GM19452 (cell line): ENCODE measurements at regions not wholly inside any gene's neighbourhood (a gene's known extent, or its start where the extent isn't known, plus 50 kb on each side); places are given as distances from the start of the nearest gene placed in this dataset.

Source experiments
- ATAC-seq: cut with Tn5 transposase; IDR thresholded peaks from one replicate; pipeline ENCODE4 v1.9.1; 2021; ENCODE audit not compliant: unreplicated experiment

DNA sequence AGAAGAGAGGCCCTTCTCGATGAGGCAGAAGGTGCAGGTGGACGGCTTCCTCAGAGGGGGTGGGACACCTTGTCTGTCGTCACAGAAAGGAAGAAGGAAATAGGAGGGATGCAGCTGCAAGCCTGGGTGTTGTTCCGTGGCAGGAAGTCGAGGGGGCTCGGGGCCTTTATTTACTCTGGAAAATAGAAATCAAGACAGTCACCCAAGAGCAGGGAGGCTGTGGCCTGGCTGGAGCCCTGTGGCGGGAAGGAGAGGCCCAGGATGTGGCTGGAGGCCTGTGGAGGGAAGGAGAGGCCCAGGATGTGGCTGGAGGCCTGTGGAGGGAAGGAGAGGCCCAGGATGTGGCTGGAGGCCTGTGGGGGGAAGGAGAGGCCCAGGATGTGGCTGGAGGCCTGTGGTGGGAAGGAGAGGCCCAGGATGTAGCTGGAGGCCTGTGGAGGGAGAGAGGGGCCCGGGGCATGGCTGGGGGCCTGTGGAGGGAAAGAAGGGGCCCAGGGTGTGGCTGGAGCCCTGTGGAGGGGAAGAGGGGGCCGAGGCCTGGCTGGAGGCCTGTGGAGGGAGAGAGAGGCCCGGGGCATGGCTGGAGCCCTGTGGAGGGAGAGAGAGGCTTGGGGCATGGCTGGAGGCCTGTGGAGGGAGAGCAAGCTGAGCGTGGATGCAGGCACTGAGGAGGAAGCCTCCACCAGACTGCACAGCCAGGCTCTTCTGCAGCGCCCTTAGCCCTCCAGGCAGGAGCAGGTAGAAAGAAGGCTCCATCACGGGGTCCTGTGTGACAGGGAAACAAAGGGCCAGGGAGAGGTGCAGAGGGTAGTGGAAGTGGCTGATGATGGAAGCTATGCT, 97.3 kb upstream of the SFMBT2 start:
- no peak for ATAC-seq

DNA sequence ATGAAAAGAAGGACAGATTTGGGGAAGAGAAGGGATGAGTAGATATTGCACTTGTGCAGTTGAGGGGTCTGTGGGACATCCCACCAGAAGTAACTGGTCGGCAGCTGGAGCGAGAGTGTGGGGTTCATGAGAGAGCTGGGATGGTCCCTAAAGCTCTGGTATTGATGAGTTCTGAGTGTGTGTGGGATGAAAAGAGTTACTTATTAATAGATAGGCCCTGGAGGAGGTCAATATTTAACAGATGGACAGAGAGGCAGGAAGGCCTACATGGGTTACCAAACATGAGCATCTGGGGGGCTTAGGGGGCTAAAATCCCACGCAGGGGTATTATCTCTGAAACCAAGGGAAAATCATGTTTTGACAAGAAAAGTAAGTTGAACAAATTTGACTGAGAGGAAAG, 95.7 kb upstream of the SFMBT2 start:
- ATAC-seq: no peak

DNA sequence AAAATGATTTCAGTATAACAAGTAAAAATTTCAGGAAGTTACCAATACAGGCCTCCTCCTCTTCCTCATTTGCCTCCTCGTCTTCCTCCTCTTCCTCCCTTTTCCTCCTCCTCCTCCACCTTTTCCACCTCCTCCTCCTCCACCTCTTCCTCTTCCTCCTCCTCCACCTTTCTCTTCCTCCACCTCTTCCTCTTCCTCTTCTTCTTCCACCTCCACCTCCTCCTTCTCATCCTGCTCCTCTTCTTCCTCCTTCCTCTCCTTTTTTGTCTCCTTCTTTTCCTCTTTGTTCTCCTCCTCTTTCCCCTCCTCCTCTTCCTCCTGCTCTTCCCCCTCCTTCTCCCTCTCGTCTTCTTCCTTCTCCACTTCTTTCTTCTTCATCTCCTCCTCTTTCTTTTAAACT, 94.4 kb upstream of the SFMBT2 start:
- ATAC-seq: no peak

DNA sequence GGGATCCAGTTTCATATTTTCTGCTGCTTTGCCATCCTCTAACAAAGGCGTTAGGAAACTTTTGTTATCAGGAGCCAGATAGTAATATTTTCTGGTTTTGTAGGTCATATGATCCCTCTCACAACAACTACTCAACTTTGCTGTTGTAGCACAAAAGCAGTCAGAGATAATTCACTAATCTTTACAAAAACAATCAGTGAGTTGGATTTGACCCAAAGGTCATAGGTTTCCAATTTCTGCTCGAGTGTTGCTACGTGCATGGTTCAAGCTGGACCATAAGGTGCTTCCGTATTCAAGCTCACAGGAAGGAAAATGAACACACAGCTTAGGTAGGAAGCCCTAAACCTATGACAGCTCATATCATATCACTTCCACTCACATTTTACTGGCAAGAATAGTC, 92.4 kb upstream of the SFMBT2 start:
- ATAC-seq: no peak

DNA sequence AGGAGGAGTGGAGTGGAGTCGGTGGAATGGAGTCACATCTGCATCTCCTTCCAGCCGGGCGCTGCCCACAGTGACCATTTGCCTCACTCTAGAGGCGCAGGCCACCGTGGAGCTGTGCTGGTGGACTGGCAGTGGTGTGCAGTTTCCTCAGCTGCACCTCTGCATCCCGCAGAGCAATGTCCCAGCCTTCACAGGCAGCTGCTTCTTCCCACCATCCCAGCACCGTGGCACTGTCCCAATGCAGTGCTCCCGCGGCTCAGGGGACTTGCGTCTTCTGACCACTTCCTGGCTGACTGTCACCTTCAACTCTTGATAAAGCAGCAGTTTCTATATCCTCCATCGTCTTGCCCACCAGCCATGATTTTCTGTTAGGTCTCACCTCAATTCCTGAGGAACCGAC, 90.3 kb upstream of the SFMBT2 start:
- no peak for ATAC-seq

DNA sequence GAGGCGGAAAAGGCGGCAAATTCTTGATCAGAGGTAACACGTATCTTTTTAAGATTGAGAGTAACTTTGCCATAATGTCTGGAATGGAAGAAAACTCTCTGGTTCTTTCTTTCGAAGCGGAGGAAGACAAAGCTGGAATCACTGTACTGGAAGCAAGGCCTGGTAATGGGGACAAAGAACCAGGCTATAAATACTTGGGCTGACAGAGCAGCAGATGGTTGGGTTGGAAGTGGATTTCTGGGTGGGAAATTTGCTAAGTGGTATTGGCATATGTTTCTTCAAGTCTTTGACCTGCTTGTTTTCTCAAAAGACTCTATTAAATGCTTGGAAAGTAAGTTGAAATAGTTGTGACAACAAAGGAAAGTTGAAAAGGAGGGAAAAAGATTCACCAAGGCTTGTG, 87.3 kb upstream of the SFMBT2 start:
- no peak for ATAC-seq

DNA sequence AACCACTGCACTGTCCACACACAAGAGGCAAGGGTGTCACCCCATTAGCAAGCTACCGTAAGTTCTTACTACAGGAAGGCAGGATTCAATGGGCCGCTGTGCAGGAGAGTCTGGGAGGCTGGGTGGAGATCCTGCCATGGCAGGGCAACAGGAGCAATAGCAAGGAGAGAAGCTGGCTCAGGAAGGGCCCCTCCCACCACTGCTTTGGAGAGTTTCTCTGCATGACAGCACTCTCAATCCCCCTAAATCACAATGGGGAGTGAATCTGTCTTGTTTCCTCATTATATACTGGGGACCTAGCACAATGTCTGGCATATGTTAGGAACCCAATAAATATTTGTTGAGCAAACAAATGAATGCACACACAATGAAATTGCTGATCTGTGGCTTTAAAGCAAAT, 83.2 kb upstream of the SFMBT2 start:
- no peak for ATAC-seq

DNA sequence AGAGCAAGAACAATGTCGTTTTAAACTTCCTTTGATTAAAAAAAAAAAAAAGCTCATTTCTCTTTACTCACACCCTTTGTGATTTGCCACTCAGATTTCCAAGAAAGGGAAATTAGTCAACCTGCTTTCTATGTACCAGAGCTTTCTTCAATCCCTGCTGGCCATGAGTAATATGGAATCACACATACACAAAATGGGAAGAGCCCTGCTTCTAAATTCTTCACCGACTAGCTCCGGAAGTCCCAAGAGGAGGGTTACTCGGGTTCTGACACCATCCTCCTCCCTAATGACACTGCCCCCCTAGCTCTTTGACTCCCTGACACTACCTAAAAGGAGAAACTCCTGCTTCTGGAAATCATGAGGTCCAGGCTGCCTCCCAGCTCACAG, 81.8 kb upstream of the SFMBT2 start:
- ATAC-seq: peak; percentile 26

DNA sequence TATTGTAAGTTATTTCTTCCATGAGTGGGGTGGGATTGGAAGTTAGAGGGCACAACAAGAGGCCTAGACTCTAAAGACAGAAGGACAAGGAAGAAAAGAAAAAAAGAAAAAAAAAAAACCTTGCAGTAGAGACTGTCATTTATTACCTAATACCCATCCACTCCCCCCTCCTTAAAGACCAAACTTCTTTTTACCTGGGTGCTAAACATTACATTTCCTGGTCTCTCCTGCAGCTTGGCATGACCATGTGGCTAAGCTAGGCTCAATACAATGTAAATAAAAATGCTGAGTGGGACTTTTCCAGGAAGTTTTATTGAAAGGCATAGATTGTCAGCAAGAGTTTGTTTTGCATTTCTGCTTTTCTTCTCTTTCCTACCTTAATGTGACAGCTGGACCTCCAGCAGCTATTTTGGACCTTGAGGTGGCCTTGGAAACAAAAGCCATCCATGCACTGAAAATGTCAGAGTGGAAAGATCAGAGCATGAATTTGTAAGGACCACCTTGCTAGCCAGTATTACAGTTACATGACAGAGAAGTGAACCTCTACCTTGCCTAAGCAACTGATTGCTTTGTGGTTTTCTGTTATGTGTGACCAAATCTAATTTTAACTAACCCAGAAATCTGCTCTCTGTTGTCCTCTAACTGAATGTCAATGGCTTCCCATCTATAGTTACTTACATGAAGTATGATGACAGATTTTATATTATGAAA, 81.3 kb upstream of the SFMBT2 start:
- ATAC-seq: peak; percentile 95

DNA sequence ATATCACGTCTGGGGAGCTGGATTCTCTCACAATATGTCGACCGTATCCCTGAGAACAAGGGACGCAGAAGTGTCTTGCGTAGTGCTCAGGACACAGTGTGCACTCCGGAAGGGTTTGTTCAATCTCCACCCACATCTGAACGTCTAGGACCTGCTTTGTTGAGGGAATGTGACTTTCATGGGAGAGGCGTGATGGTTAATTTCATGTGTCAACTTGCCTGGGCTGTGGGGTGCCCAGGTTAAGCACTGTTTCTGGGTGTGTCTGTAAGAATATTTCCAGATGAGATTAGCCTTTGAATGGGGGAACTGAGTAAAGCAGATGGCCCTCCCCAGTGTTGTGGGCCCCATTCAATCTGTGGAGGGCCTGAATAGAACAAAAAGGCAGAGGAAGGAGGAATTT, 80.4 kb upstream of the SFMBT2 start:
- ATAC-seq: no peak

DNA sequence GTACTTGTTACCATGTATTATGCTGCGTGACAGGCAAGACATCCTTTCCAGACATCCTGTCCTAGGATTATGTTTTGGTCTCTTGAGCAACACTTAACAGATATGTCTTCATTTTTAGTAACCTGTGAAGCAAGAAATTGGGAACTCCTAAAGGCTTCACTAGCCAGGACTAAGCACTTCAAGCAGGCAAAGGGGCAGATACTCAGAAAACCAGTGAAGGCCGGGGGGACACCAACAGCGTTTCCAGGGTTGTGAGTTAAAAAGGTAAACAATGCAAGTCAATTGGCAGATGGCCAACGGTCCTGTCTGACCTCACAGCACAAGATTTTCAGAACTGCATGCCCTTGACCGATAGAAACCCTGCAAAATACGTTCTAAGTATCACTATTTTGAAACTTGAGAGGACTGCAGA, 77.6 kb upstream of the SFMBT2 start:
- ATAC-seq: no peak

DNA sequence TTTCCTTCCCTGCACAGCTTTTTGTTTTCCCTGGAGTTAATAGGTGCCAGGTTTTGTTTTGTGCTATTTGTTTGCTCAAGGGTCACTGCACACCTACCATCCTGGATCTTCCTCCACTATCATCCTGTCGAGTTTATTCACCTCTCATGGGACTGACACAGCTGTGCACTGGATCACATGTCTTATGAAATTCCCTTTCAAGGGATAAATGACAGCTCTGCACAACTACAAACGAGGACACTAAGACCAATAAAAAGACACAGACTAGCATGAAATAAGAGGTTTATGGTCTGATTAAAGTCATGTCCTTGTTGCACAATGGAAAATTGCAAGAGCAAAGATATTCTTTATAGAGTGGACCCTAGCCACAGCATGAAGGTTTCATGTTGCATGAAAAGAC, 76.7 kb upstream of the SFMBT2 start:
- no peak for ATAC-seq

DNA sequence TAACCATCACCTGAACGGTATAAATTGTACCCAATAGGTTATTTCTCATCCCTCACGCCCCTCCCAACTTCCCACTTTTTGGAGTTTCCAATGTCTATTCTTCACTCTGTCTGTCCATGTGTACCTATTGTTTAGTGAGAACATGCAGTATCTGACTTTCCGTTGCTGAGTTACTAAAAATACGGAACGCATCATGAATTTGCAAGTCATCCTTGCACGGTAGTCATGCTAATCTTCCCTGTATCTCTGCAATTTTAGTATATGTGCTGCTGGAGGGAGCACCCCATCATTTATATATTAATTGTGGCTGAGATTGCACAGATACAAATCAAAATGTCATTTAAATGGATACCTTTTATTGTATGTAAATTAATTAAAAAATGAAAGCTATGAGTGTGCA, 75.7 kb upstream of the SFMBT2 start:
- ATAC-seq: no peak

DNA sequence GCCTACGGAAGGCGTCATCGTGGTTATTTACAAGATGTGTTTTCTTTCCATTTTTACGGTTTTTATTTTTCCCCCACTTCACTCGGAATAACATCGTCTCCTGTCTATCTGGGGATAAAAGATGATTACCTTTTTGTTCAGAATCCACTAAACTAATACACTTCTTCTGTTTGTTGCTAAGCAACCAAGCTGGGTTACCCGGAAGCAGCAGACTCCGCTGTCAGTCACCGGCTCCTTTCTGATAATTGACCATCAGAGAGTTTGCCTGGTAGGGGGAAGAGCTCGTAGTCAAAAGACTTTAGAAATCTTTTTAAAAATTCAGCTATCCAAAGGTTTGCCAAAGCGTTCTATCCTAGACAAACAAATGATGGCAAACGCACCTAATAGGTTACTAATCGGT, 75.0 kb upstream of the SFMBT2 start:
- ATAC-seq: no peak

DNA sequence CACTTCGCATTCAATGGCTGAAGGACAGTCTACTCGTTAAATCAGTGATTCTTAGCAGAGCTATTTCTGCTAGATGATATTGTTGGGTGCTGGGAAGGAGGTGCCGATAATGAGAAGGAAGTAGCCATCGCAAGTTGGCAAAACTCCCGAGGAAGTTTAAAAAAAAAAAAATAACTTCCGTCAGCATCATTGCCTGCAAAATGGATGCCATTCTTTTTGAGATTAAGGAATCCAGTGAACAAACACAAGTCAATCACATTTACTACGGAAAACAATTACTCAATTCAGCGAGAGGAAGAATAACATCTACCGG, 74.4 kb upstream of the SFMBT2 start:
- ATAC-seq: no peak

DNA sequence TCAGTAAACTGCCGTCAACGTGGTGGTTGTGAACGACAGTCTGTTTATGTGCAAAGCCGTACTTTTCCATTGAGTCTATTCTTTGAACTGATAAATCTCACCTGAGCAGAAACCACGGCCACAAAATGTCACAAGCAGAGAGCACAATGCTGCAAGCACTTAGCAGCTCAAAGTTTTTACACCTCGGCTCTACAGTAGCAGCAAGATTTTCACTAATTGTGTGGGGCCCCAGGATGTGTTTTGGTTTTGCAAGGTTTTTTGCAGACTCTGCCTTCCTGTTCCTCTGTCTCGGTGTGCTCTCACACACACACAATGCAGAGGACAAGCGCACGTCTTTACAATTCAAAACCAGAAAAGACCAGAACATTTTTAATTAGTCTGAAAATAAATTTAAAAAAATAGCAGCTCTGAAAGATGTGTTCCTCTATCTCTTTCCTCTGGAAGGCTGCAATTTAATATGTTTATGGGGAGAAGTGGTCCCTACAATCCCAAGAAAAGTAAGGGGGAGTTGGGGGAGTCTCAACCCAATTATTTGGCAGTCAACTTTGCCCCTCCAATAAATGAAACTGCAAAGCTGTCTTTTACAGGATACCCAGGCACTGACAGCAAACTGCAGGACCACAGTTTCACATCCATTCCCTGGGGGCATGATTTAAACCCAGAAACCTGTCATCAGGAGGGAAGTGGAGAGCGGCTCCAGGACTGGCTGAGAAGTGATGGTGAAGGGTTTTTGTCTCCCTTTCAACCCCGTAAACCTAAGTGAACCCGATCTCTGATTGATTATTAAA, 73.8 kb upstream of the SFMBT2 start:
- ATAC-seq: peak; percentile 70

DNA sequence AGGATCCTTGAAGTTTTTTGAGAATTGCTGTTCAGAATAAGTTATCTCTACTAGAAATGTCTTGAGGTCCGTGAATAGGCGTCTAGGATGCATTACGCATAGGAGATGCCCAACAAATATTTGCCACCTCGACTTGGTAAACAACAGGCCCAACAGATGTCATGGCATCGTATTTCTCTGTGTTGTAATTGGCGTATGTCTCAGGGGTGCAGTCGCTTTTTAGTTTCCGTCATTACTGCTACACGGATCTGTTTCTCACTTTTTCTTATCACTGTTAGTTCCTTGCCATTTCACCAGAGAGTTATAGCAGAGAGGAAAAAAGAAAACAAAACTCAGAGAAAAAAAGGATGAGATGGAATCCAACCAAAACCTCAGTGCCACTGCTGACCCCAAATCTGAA, 73.0 kb upstream of the SFMBT2 start:
- ATAC-seq: no peak

DNA sequence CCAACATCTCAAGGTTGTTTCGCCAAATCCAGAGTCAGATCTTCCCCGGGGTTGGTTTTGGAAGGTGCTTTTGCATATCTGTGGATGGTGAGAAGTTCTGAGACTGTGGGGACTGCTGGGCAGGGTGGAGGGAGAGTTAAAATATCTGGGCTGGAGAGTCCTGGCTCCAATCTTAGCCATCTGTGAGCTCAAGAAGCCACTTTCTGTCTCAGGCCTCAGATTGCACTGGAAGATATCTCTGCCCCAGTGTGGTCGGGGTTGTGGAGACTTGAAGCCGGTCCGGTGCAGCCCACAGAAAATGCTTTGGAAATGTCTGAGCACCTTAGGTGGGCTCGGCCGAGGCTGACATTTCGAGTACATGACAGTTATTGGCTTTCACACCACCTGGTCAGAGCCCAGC, 72.2 kb upstream of the SFMBT2 start:
- ATAC-seq: no peak

DNA sequence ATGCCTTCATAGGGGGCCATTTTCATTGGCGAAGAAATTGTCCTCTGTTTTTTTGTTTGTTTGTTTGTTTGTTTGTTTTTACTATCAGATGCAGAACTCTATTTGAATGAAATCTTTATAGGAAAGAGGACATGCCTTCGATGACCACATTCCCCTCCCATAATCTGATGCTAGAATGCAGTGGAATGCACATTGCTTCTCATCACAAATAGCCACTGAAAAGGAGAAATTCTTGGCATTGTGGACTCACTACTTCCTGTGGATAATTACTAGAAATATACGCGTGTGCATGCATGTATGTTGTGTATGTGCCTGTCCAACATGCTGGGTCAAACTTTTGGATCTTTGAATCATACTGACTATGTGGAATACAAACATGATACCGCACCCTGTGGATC, 70.5 kb upstream of the SFMBT2 start:
- no peak for ATAC-seq

DNA sequence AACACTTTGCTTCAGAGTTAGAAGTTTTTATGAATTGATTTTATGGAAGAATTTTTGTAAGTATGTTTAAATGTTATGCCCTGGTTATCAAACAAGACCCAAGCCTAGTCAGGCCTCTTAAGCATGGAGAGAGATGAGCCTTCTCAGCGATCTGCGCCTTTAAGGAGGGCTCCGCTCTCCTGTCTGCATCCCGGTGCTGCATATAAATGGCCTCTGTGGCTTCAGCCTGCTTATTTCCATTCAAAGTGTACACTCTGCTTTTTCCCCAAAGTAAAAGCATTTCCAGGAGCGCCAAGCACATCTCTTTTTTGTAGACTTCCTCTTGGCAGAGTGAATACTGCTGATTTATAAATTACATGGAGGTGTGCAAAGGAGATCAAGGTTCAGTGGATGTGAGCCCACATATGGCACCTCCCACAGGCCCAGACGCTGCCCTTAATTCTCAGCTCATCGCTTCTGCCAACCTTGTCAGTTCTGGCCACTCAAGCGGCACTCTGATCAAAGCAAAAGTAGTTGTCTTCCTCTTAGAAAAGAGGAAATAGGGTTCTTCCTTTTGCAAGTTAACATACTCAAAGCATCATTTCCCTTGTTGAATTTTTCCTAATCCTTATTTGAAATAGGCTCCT, 70.0 kb upstream of the SFMBT2 start:
- peak; percentile 41 for ATAC-seq

DNA sequence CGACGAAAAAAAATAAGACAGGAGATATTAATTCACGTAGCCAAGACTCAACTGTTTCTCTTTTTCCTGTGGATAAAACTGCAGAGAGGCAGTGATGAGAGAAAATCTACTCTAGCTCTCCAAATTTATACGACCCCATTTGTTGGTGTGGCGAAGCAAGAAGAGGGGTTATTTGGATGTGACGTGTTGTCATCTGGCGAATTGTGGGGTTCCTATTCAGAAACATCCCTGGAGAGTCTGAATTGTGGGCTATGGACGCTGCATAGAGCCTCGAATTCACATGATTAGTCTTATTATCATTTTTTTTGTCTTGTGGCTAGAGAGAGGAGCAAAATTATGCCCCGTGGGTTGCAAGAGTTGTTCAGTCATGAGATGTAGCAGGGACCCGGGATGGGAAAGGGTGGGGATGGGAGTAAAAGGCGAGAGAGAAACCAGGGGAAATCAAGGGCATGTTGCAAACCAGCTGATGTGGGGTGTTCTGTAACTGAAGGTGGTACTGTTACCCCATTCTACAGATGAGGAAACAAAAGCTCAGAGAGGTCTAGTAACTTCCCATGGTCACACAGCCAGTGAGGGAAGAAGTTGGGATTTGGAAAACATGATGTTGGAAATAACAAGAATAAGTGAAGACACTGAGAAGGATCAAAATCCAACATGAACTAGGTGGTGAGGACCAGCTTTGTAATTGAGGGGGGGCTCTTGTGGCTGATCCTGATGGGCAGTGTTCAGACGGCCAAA, 69.2 kb upstream of the SFMBT2 start:
- ATAC-seq: no peak
